Islet of Langerhans (tissue), 1 donor: ENCODE measurements at regions not wholly inside any gene's neighbourhood (a gene's known extent, or its start where the extent isn't known, plus 50 kb on each side); places are given as distances from the start of the nearest gene placed in this dataset.
"Not testable (repeated sequence)": the region's sequence is repeated elsewhere in the genome, so short reads cannot be mapped to it uniquely, and the experiment has no call there.

Experiments used
- FAIRE-seq: peaks from one replicate; lab custom pipeline; 2011; peaks lifted over from hg19 to GRCh38; lab: Jason Lieb, UNC

- no peak for FAIRE-seq
Observed at GRCh38 chr19:28008695-28009094, 1204.3 kb downstream of the UQCRFS1 start.

- FAIRE-seq, result no peak
Observed at GRCh38 chr19:28003543-28003942, 1209.4 kb downstream of the UQCRFS1 start.

GRCh38 chr19:27997069-27997468 is 1215.9 kb downstream of the UQCRFS1 start:
- no peak for FAIRE-seq

DNA sequence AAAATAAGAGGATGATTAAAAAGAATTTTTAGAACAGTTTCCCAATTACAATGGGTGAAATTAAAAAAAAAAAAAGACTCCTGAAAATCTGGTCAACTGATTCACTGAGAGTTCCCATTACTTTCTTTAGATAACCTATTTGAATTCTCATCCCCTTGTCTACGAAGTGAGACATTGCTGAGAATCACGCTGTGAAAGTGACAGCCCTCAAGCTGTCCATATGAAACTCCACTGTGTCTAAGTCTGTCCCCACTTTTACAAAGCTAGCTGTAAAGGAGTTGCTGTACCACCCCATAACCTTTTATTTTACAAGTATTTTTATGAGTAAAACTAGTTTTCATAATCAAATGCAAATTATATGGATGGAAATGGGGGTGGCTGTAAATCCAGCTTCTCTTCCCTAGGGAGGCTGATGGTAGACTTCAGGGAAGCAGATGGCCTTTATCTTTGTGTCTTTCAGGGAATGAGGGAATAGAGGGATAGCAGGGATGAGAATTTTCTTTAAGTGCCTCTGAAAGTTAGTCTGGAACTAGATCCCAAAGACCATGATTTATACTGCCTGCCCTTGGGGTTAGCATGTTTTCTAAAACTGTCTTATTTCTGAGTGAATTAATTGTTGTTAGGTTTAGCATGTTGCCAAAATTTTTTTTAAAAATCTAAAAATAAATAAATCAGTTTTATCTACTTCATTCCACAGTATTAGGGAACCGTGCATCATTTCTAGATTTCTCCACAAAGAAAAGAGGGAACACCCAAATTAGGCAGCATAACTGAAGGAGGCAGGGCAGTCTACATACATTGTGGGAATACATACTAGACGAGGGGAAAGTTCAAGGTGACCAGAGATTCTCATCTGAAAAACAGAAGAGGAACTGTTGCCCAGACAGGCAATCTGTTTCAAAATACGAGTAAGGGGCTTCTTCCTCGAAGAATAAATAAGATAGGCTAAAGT is 1219.1 kb downstream of the UQCRFS1 start:
- no peak for FAIRE-seq

DNA sequence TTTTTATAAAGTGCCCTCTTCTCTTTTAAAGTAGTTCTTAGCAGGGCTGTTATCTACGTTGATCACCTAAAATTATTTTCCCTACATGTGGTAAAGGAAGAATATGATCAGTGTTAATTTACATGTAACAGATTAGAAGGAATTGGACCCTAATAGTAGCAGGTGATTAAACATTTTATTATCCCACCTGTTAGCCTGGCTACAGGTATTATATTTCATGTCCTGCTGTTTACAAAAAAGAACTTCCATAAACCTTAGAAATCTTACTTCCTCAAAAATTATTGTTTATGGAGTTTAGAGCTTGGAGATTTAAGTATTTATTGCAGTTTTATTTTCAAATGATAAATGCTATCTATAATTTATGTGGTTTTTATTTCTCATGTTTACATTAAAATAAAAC is 1226.7 kb downstream of the UQCRFS1 start:
- no peak for FAIRE-seq

- FAIRE-seq, result no peak
Observed at GRCh38 chr19:27975419-27976005, 1237.4 kb downstream of the UQCRFS1 start.

GRCh38 chr19:27974082-27974513 is 1238.9 kb downstream of the UQCRFS1 start:
- peak; percentile 5 for FAIRE-seq

DNA sequence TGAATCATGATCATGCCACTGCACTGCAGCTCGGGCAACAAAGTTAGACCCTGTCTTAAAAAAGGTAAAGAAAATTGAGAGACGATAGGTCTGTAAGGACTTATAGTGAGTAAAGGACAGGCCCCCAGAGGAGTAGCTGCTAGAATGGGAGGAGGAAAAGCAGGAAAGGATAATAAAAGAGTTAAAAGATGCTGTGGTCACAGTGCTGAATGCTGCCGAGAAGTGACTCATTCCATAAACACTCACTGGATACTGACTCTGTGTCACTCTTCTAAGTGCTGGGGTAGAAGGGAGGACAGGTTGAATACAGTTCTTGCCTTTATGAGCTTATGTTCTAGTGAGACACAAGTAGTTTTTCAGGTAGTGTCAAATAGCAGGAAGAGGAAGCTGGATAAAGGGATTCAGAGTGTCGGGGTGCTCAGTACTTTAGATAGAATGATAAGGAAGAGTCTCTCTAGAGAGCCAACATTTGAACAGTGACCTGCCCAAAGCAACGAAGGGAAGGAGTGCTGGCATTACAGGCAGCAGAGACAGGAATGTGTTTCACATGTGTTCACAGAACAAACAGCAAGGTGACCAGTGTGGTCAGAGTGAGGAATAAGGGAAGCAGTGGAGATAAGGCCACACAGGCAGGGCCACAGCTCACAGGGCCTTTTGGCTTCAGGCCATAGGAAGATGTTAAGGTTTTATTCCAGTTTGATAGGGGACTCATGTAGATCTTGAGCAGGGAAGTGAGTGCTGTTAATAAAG is 1240.5 kb downstream of the UQCRFS1 start:
- no peak for FAIRE-seq

DNA sequence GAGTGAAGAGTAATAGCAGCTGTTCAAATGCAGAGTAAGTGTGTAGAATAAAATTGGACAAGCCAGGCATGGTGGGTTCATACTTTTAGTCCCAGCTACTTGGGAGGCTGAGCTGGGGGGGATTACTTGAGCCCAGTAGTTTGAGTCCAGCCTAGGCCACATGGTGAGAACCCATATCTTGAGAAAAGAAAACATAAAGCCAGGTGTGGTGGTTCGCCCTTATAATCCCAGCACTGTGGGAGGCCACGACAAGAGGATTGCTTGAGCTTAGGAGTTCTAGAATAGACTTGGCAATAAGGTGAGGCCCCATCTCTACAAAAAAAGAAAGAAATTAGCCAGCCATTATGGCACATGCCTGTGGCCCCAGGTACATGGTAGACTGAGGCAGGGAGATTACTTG is 1241.1 kb downstream of the UQCRFS1 start:
- FAIRE-seq, result no peak

- FAIRE-seq, result no peak
Observed at GRCh38 chr19:27971071-27971470, 1241.9 kb downstream of the UQCRFS1 start.

DNA sequence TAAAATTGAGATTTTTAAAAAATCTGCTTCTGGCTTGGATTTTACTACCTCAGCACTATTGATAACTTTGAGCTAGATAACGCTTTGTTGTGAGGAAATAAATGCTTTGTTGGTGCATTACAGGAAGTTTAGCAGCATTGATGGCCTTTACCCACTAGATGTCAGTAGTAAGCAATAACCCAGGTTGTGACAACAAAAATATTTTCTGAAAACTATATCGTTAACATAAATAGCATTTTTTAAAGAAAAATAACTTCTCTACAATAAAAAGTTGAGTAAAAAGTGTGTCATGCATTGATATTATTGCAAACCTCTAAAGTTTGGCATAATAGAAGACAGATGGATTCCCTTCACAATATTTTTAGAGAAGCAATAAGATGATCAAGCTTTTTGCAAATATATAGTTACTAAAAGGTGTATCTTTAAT is 1246.5 kb downstream of the UQCRFS1 start:
- FAIRE-seq, result peak; percentile 98

DNA sequence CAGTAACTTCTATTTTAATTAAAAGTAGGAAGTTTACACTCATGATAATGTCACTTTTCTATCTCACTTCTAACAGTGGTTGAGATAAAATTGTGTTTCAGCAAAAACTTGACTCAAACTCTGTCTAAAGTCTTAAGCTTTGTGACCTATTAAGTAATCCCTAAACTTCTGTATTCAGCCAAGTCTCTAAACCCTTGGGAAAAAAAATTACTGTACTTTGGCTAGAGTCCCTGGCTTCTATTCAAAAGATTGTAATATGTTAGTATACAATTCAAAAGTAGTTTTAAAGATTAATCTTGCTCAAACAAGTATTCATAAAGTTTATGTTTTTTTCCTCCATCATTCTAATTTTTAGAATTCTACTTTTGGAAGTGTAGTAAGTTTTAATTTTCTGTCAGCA is 1248.8 kb downstream of the UQCRFS1 start:
- no peak for FAIRE-seq

GRCh38 chr19:27962264-27962663 is 1250.7 kb downstream of the UQCRFS1 start:
- no peak for FAIRE-seq

DNA sequence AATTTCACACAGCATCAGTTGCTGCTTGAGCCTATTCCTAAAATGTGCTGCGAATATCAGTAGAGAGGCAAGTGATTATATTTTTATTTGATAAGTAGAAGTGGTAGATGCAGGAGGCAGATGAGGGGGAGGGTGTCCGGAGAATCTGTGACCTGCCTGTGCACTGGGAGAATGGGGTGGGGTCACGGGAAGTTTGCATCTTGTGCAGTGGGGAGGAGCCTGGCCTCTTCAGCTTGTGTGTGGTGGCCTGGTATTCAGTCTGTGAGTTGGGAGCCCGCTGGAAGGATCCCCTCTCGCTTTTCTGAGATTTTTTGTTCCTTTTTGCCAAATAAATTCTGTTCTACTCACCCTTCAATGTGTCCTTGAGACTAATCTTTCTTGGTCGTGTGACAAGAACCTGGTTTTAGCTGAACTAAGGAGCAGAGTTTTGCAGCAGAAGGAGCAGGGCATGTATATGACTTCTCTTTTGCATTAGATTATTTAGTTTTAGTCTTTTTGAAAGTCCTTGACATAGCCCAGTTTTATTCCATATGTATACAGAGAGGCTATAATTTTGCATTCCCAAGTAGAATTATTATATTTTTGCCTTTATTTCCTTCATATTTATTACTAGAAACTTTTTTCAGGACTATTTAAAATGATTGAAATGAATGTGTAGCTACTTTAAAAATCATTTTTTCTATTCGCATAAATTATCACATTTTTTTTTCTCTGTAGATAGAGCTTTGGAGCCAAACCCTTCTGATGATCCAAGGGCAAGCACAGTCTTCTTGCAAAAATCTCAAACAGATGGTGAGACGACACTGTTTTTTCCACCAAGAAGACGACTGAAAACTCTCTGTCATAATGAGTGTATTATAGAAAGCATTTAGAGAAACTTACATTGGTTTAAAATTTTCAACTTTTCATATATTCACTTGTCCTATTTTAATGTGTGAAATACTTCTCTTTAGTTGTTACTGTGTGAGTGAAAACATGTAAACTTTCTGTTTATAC is 1257.2 kb downstream of the UQCRFS1 start:
- no peak for FAIRE-seq

DNA sequence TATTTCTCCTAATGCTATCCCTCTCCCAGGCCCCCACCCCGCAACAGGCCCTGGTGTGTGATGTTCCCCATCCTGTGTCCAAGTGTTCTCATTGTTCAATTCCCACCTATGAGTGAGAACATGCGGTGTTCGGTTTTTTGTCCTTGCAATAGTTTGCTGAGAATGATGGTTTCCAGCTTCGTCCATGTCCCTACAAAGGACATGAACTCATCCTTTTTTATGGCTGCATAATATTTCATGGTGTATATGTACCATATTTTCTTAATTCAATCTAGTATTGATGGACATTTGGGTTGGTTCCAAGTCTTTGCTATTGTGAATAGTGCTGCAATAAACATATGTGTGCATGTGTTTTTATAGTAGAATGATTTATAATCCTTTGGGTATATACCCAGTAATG is 1270.3 kb downstream of the UQCRFS1 start:
- FAIRE-seq, result not testable (repeated sequence)

GRCh38 chr19:27936139-27936538 is 1276.8 kb downstream of the UQCRFS1 start:
- FAIRE-seq, result no peak

DNA sequence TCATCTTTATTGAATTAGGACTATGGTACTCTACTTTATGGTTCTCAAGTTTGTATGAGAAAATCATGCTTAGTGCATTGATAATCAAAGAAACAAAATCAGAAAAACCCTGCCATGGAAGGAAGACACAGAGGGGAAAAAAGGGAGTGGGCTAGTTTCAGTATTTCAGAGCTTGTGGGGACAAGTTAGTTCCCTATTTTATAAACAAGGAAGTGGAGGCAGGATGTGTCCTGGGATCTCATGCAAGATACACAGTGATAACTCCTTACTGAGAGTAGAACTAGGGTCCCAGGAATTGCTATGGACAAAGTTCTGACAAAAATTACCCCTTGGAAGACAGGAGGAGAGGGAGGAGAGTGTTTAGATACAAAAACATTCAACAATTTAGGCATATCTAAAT is 1277.3 kb downstream of the UQCRFS1 start:
- FAIRE-seq, result no peak

- FAIRE-seq, result no peak
Observed at GRCh38 chr19:27929399-27929798, 1283.6 kb downstream of the UQCRFS1 start.

DNA sequence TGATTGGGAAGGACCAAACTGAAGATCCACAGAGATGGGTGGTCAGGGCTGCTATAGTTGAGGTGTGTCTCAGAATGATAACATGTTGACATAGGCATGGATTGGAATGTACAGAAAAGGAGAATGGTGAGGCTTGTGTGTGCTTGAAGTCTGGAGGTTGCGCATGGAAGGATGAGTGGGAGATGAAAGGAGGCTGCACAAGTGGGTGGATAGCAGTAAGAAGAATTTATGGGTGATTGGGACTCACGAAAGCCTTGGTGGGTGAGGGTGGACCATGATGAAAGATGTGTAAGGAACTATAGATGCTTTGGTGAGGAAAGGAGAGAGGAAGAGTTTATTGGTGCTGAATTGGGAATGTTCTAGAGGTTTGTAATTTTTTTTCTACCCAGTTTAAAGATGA is 1287.7 kb downstream of the UQCRFS1 start:
- FAIRE-seq, result no peak

DNA sequence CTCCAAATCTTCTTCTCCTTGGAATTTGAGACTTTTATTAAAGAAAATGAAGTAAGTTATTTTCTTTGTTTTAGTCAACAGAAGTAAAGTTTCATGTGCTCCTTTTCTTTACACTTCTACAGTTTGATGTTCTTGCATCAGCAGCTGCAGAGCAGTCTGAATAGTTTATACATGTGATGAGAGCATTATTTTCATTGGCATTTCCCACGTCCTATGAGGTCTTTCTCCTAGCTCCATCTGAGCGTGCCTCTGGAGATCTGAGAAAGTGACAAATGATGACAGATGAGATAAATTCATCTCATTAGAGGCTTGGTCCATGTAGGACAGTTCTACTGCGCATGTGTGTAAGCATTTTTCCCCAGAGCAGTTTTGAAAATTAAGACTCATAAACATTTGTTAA is 1290.0 kb downstream of the UQCRFS1 start:
- no peak for FAIRE-seq

DNA sequence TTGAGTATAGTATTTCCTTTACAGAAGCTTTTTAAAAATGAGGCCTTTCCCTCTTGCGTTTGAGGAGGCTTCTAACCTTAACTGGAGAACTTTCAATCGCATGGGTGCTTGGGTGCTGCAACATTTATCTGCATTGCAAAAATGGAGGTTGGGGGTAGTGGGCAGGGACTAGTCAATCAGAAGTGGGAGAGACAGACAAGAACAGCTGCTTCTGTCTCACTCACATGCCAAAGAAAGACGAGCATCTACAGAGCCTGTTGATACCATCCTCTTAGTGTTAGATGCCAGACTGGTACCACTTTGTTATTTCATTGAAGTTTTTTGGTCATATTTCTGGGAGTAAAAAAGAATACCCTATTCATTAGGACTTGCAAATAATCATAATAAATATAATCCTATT is 1292.2 kb downstream of the UQCRFS1 start:
- FAIRE-seq, result no peak

- FAIRE-seq, result no peak
Observed at GRCh38 chr19:27918818-27919217, 1294.1 kb downstream of the UQCRFS1 start.
